ENCODE measurements at regions not wholly inside any gene's neighbourhood (a gene's known extent, or its start where the extent isn't known, plus 50 kb on each side); places are given as distances from the start of the nearest gene placed in this dataset.

- TF ChIP-seq CTCF (IDR thresholded peaks at IDR 0.05) (no peak), POLR2A (IDR thresholded peaks at IDR 0.05) (no peak)
Observed at GRCh38 chr3:182220471-182220870, 508.7 kb downstream of the SOX2 start.

Measured in prostate gland (tissue), 2 donors.